ENCODE measurements at regions not wholly inside any gene's neighbourhood (a gene's known extent, or its start where the extent isn't known, plus 50 kb on each side); places are given as distances from the start of the nearest gene placed in this dataset.

GRCh38 chr10:65408401-65408800, 1517.4 kb upstream of the LRRTM3 start:
- H3K36me3 Mint-ChIP-seq (ENCODE audit: low read depth) = peaks cover 6% of the 10 kb centered on the region; the same call in 2 of the 3 replicates
- H3K4me3 Mint-ChIP-seq = no peak overlapping the region
- peaks cover 2% of the 10 kb centered on the region; the same call in 2 of the 3 replicates for H3K9me3 Mint-ChIP-seq
- H3K27ac Mint-ChIP-seq = no peak overlapping the region
- Histone ChIP-seq H3K27ac (ENCODE audit: low read depth) (no peak overlapping the region), H4K20me1 (replicated peaks; ENCODE audit: insufficient read depth) (no peaks in the 10 kb centered on the region), H3K27me3 (ENCODE audit: insufficient read depth) (no peaks in the 10 kb centered on the region), H3K36me3 (ENCODE audit: insufficient read depth) (no peaks in the 10 kb centered on the region), H3K9me2 (ENCODE audit: insufficient read depth) (peaks cover 18% of the 10 kb centered on the region), H2AFZ (no peak overlapping the region), H3K4me3 (no peak overlapping the region), H3K4me1 (ENCODE audit: insufficient read depth) (no peaks in the 10 kb centered on the region), H3K4me2 (no peak overlapping the region), H3F3A (replicated peaks; ENCODE audit: low read depth) (no peaks in the 10 kb centered on the region), H3K79me2 (replicated peaks; ENCODE audit: insufficient read depth) (no peaks in the 10 kb centered on the region)
- ATAC-seq = no peak
- H3K4me1 Mint-ChIP-seq = no peaks in the 10 kb centered on the region; the same call in 2 of the 3 replicates
- H3K27me3 Mint-ChIP-seq (ENCODE audit: insufficient read depth, low read depth, poor library complexity) = no peaks in the 10 kb centered on the region
- TF ChIP-seq POLR2AphosphoS5 (IDR thresholded peaks at IDR 0.05; ENCODE audit: low read depth) (no peak), EZH2phosphoT487 (IDR thresholded peaks at IDR 0.05; ENCODE audit: unreplicated experiment) (no peak), ETS1 (IDR thresholded peaks at IDR 0.05) (no peak), ZNF114 (CRISPR knock-in tag; IDR thresholded peaks at IDR 0.05) (no peak), JUNB (IDR thresholded peaks at IDR 0.05; ENCODE audit: unreplicated experiment) (no peak), STAT1 (IDR thresholded peaks at IDR 0.05; ENCODE audit: unreplicated experiment) (no peak), ZNF462 (CRISPR knock-in tag; IDR thresholded peaks at IDR 0.05) (no peak), EZH2 (IDR thresholded peaks at IDR 0.05; ENCODE audit: low read depth, unreplicated experiment) (no peak), CTCF (conservative IDR thresholded peaks at IDR 0.05; ENCODE audit: low read depth in 2 of 2) (no peak), ZNF331 (CRISPR knock-in tag; IDR thresholded peaks at IDR 0.05; ENCODE audit: low read depth) (no peak)
- no peak for DNase-seq (ENCODE audit: low spot score)
